Breast epithelium (tissue), 4 donors: ENCODE measurements at regions not wholly inside any gene's neighbourhood (a gene's known extent, or its start where the extent isn't known, plus 50 kb on each side); places are given as distances from the start of the nearest gene placed in this dataset.
"Not testable (repeated sequence)": the region's sequence is repeated elsewhere in the genome, so short reads cannot be mapped to it uniquely, and the experiment has no call there.

Source experiments
- DNase-seq, 2 donors: peaks; one replicate each; pipeline ENCODE4 v3.0.0-alpha.2; 2019; ENCODE audit warnings: low spot score in 2 of 2
- H3K27ac ChIP-seq, 2 donors: fragments of 200-600 bp; sonication (generic) in 1 of 2; one replicate each; pipeline ENCODE4 v1.5.1; 2016 to 2019; ENCODE audit warnings: mild to moderate bottlenecking in 1 of 2
- H3K27me3 ChIP-seq, 2 donors: fragments of 200-600 bp; sonication (generic) in 1 of 2; one replicate each; pipeline versions ENCODE4 v1.5.1 to v1.6.0; 2017 to 2019; ENCODE audit warnings: control low read depth in 1 of 2, mild to moderate bottlenecking in 1 of 2
- H3K36me3 ChIP-seq: fragments of 200-600 bp; one replicate; pipeline ENCODE4 v1.5.1; 2019
- H3K4me1 ChIP-seq, 2 donors: fragments of 200-600 bp; sonication (generic); one replicate each; pipeline ENCODE4 v1.5.1; 2016 to 2019; ENCODE audit warnings: control low read depth in 1 of 2
- H3K4me3 ChIP-seq, 3 donors: fragments of 200-600 bp; sonication (generic); 1 replicate in 2 of 3; 2 replicates in 1 of 3; pipeline ENCODE4 v1.5.1; 2016 to 2019; ENCODE audit warnings: mild to moderate bottlenecking in 3 of 3, moderate library complexity in 2 of 3
- H3K9me3 ChIP-seq, 2 donors: fragments of 200-600 bp; sonication (generic) in 1 of 2; one replicate each; pipeline ENCODE4 v1.5.1; 2016 to 2019; ENCODE audit warnings: control low read depth in 1 of 2
- CTCF ChIP-seq, 3 donors: fragments of 450-650 bp; IDR thresholded peaks; one replicate each; pipeline ENCODE4 v1.5.1; 2016 to 2017; ENCODE audit warnings: antibody characterized with exemption in 3 of 3, mild to moderate bottlenecking in 3 of 3, moderate library complexity in 3 of 3
- POLR2A ChIP-seq: fragments of 450-650 bp; IDR thresholded peaks from one replicate; pipeline ENCODE4 v1.6.1; 2016; ENCODE audit warnings: antibody characterized with exemption, mild to moderate bottlenecking, moderate library complexity
- POLR2AphosphoS5 ChIP-seq, 3 donors: sonication (generic); formaldehyde crosslinking; IDR thresholded peaks; one replicate each; pipeline ENCODE4 v1.6.1; 2017; ENCODE audit warnings: antibody characterized with exemption in 3 of 3
- intact Hi-C: fragments of 100-400 bp; cut with DNase I; formaldehyde crosslinking; loops from one replicate; pipeline ENCODE4 v1.15.1; 2023; ENCODE audit warnings: low total_unique reads

DNA sequence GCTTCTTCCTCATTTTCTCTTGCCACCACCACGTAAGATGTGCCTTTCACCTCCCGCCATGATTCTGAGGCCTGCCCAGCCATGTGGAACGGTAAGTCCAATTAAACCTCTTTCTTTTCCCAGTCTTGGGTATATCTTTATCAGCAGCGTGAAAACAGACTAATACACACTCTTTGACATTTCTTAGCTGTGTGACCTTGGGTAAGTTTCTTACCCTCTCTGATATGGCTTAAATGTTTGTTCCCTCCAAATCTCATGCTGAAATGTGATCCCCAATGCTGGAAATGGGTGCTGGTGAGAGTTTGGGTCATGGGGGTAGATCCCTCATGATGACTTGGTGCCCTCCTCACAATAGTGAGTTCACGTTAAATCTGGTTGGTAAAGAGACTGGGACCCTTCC, 188.8 kb upstream of the IRX4 start:
- TF ChIP-seq POLR2AphosphoS5 (IDR thresholded peaks at IDR 0.05) (no peak), CTCF (IDR thresholded peaks at IDR 0.05) (no peak), POLR2A (no peak)
- no peak overlapping the region for H3K4me3 ChIP-seq
- no peaks in the 10 kb centered on the region for H3K36me3 ChIP-seq
- DNase-seq, result no peak
- H3K9me3 ChIP-seq, result peaks cover 0 to 2% of the 10 kb centered on the region in 2 donors
- no peaks in the 10 kb centered on the region for H3K27me3 ChIP-seq
- no peaks in the 10 kb centered on the region for H3K4me1 ChIP-seq
- H3K27ac ChIP-seq, result no peak overlapping the region
- intact Hi-C loops, result no loop called here

- DNase-seq, H3K4me1 ChIP-seq, H3K9me3 ChIP-seq, H3K27ac ChIP-seq, H3K36me3 ChIP-seq, H3K4me3 ChIP-seq, H3K27me3 ChIP-seq, intact Hi-C loops: not testable (repeated sequence)
Observed at GRCh38 chr5:2070787-2071186, 188.1 kb upstream of the IRX4 start.

DNA sequence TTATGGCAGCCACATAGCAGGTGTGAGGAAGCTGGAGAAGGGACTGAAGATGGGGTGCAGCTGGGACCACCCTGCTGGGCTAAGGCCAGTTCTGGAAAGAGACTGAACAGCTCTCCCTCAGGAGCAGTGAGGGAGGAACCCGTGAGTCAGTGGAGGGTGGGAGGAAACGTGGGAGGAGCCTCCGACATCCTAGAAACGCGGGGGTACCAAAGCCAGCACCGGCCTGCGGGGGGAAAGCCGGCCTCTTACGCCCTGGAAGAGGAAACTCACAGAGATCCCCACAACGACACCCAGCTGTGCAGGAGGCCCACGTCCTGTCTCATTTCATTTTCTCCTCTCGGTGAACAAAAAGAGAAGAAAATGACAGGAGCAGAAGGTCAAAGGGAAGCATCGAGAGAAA, 185.8 kb upstream of the IRX4 start:
- Histone ChIP-seq H3K27ac (no peak overlapping the region), H3K4me3 (no peak overlapping the region), H3K4me1 (no peaks in the 10 kb centered on the region), H3K9me3 (no peaks in the 10 kb centered on the region), H3K36me3 (no peaks in the 10 kb centered on the region), H3K27me3 (no peaks in the 10 kb centered on the region)
- TF ChIP-seq POLR2AphosphoS5 (IDR thresholded peaks at IDR 0.05), result no peak
- TF ChIP-seq POLR2A, result no peak
- no peak for TF ChIP-seq CTCF (IDR thresholded peaks at IDR 0.05)
- DNase-seq, result no peak
- intact Hi-C loops, result no loop called here

- Histone ChIP-seq H3K9me3 (no peaks in the 10 kb centered on the region), H3K4me1 (no peaks in the 10 kb centered on the region), H3K4me3 (no peak overlapping the region), H3K36me3 (no peaks in the 10 kb centered on the region), H3K27ac (no peak overlapping the region), H3K27me3 (no peaks in the 10 kb centered on the region)
- TF ChIP-seq POLR2AphosphoS5 (IDR thresholded peaks at IDR 0.05) (no peak), POLR2A (no peak), CTCF (IDR thresholded peaks at IDR 0.05) (no peak)
- no peak for DNase-seq
- intact Hi-C loops, result loop anchor here (2.0 kb wide), 1 partner anchor 76 kb away; no protein-coding TSS in a partner anchor
Observed at GRCh38 chr5:2066373-2066772, 183.6 kb upstream of the IRX4 start.

- DNase-seq, intact Hi-C loops, H3K27ac ChIP-seq, H3K36me3 ChIP-seq, H3K4me1 ChIP-seq, H3K4me3 ChIP-seq, H3K9me3 ChIP-seq, H3K27me3 ChIP-seq: not testable (repeated sequence)
Observed at GRCh38 chr5:2063380-2063779, 180.7 kb upstream of the IRX4 start.

DNA sequence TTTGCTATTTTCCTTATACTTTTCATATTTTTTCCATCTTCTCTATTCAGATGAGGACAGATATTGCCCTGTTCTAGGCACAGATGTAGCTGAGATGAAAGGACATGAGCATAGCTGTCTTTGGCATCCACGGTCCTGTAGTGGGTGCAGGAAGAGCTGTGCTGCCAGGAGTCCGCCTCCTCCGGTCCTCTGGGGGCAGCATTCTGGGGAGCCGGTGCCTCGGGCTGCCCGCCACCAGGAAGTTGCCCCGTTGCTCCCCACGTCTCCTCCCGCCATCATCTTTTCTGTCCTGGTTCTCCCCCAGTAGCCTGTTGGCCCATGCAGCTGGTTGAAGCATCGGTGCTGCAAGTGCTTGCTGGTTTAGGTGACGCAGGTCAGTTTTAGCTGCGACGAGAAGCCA, 170.0 kb upstream of the IRX4 start:
- no peaks in the 10 kb centered on the region for H3K4me1 ChIP-seq
- H3K36me3 ChIP-seq, result no peaks in the 10 kb centered on the region
- H3K9me3 ChIP-seq, result no peaks in the 10 kb centered on the region
- no peaks in the 10 kb centered on the region for H3K27me3 ChIP-seq
- intact Hi-C loops, result loop anchor here (5.0 kb wide), 1 partner anchor 675 kb away; no protein-coding TSS in a partner anchor
- no peak overlapping the region for H3K4me3 ChIP-seq
- no peak overlapping the region for H3K27ac ChIP-seq
- TF ChIP-seq CTCF (IDR thresholded peaks at IDR 0.05), result no peak
- no peak for TF ChIP-seq POLR2AphosphoS5 (IDR thresholded peaks at IDR 0.05)
- TF ChIP-seq POLR2A, result no peak
- no peak for DNase-seq
